HFF-Myc (cell line): ENCODE measurements at regions not wholly inside any gene's neighbourhood (a gene's known extent, or its start where the extent isn't known, plus 50 kb on each side); places are given as distances from the start of the nearest gene placed in this dataset.

Experiments used
- DNase-seq: peaks from one replicate; pipeline ENCODE4 v3.0.0-alpha.2; 2011; ENCODE audit warnings: low read depth; ENCODE audit errors: extremely low read depth
- H3K4me3 ChIP-seq: replicated peaks from 2 replicates; pipeline ENCODE4 v1.5.1; 2011; ENCODE audit warnings: low read depth, mild to moderate bottlenecking, control low read depth, low read length
- CTCF ChIP-seq: IDR thresholded peaks from 2 replicates; pipeline ENCODE4 v1.5.1; 2012; ENCODE audit warnings: mild to moderate bottlenecking, low read depth, low read length, control low read depth; ENCODE audit errors: missing control alignments

- no peak overlapping the region for H3K4me3 ChIP-seq
- no peak for DNase-seq
- no peak for TF ChIP-seq CTCF
Measured at GRCh38 chr15:99445272-99445850, 120.4 kb upstream of the MEF2A start.

GRCh38 chr15:99446565-99447496, 119.0 kb upstream of the MEF2A start:
- no peak for TF ChIP-seq CTCF
- no peak overlapping the region for H3K4me3 ChIP-seq
- no peak for DNase-seq

GRCh38 chr15:99447497-99448371, 118.0 kb upstream of the MEF2A start:
- no peak for TF ChIP-seq CTCF
- no peak for DNase-seq
- no peak overlapping the region for H3K4me3 ChIP-seq

- H3K4me3 ChIP-seq, result no peak overlapping the region
- no peak for DNase-seq
- no peak for TF ChIP-seq CTCF
Measured at GRCh38 chr15:99449514-99449913, 116.3 kb upstream of the MEF2A start.

- no peak for DNase-seq
- H3K4me3 ChIP-seq, result no peak overlapping the region
- TF ChIP-seq CTCF, result no peak
Measured at GRCh38 chr15:99450896-99451358, 114.9 kb upstream of the MEF2A start.

- no peak for TF ChIP-seq CTCF
- DNase-seq, result no peak
- no peak overlapping the region for H3K4me3 ChIP-seq
Measured at GRCh38 chr15:99451484-99451883, 114.3 kb upstream of the MEF2A start.
